Activated CD4-positive, alpha-beta T cell treated with anti-CD3 and anti-CD28 coated beads, Interleukin-2, Interleukin-4, amounts not matched to agents 100 ng/mL and 50 ng/mL, durations not matched to agents 16 hours and 8 hours (primary cell): ENCODE measurements at regions not wholly inside any gene's neighbourhood (a gene's known extent, or its start where the extent isn't known, plus 50 kb on each side); places are given as distances from the start of the nearest gene placed in this dataset.
"Not testable (repeated sequence)": the region's sequence is repeated elsewhere in the genome, so short reads cannot be mapped to it uniquely, and the experiment has no call there.

Source experiments
- DNase-seq: peaks from one replicate; pipeline ENCODE4 v3.0.0-alpha.2; 2020; ENCODE audit warnings: low spot score

DNA sequence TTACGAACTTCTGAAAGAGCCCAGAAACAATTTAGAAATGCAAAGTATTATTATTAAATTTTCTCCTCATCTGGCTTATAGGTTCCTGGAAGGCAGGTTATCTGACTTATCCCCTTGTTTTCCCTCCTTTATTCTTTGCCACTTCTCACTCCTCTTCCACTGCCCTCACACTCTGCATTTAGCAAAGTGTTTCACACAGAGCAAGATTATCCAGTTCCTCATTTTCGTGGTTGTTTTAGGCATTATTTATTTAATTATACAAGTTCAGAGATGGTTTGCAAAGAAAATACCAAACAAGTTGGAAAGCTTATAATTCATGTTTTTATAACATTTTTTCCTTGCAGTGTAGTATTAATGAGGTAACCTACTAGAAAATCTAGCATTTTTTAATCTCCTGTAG, 544.9 kb downstream of the NSUN3 start:
- DNase-seq: no peak

- DNase-seq: no peak
Measured at GRCh38 chr3:94609908-94610307, 547.0 kb downstream of the NSUN3 start.

DNA sequence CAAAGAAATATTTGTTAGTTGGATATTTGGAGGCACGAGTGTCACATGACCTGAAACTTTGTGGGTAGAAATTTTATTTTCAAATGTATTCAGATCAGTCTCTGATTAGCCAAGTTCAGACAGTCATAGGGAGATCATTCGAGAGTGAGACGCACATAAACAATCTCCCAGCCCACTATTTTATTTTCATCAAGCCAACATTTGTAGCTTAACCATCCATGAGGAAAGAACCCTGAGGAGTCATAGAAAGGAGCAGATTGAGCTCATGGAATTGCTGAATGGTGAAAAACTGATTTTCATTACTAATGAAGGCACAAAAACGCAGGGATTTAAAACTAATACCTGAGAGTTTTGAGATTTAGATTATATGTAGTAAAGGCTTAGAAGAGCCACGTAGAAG, 548.7 kb downstream of the NSUN3 start:
- DNase-seq: no peak

DNA sequence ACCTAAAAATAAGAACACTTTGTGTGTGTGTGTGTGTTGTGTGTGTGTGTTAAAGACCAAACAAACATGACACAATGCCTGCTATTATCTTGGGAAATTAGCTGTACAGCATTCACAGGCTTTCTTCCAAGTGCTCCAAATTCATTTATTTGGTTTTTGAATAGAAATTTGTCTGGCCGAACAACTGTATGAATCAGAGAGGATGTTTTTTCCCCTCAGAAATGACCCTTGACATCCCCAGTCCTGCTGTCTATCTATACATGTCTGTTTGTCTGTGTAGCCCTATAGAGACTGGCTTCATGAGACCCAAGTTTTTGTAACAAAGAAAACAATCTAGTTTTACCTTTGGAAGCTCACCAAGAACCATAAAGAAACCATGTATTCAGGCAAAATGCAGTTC, 549.8 kb downstream of the NSUN3 start:
- no peak for DNase-seq

GRCh38 chr3:94614192-94614591, 551.3 kb downstream of the NSUN3 start:
- DNase-seq: no peak

- no peak for DNase-seq
Measured at GRCh38 chr3:94615275-94616065, 552.6 kb downstream of the NSUN3 start.

GRCh38 chr3:94616833-94617232, 554.0 kb downstream of the NSUN3 start:
- DNase-seq: no peak

DNA sequence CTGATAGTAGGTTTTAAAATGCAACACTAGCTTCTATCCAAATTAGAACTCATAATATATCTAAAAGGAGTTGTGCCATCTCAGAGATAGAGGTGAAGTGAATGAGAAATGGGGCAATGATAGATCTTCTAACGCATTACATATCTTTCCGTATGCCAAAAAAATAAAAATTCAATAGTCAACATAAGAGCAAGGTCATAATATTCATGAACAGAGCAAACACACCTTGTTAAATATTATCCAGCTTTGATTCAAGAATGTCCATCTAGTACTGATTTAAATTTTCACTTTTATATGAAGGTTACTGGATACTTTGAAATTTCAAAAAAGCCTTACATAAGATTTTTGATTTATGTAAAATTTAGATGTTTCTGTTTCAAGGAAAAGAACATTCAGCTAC, 554.5 kb downstream of the NSUN3 start:
- no peak for DNase-seq

- no peak for DNase-seq
Measured at GRCh38 chr3:94619643-94620042, 556.8 kb downstream of the NSUN3 start.

DNA sequence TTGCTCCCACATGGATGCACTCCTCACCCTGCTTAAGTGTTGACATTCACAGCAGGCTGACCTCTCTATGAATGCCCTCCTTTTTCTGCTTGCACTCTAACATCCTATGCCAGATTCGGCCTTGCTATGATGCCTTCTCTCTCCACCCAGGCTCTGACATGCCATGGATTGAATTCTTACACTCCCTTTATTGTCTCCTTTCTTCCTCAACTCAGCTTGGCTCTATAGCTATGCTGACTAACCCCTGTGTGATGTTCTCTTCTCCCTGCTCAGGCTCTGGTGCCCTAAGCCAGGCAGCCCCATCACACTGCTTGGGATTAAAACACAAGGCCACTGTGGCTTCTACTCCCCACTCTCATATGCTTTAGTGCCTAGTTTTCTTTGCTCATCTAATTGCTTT, 563.7 kb downstream of the NSUN3 start:
- no peak for DNase-seq

- DNase-seq: no peak
Measured at GRCh38 chr3:94627689-94628088, 564.8 kb downstream of the NSUN3 start.

- DNase-seq: no peak
Measured at GRCh38 chr3:94643400-94643799, 580.5 kb downstream of the NSUN3 start.

GRCh38 chr3:94645790-94646189, 582.9 kb downstream of the NSUN3 start:
- no peak for DNase-seq

DNA sequence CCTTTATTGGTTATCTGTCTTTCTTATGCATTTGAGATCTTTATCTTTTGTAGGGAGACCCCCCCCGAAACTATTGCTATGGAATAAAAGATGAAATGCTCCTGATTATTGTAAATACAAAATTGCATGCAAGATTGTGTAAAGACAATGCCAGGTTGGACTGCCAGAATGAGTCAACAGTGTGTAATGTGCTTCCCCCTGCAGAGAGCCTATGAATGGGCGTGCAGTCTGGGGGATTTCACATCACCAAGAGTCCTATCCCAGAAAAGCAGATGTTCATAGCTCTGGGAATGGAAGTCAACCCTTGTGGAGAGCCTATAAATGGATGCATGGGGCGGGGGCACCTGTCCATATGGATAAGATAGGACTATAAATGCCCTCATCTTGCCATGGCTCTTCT, 584.3 kb downstream of the NSUN3 start:
- DNase-seq: no peak

GRCh38 chr3:94648270-94649180, 585.7 kb downstream of the NSUN3 start:
- DNase-seq: not testable (repeated sequence)

DNA sequence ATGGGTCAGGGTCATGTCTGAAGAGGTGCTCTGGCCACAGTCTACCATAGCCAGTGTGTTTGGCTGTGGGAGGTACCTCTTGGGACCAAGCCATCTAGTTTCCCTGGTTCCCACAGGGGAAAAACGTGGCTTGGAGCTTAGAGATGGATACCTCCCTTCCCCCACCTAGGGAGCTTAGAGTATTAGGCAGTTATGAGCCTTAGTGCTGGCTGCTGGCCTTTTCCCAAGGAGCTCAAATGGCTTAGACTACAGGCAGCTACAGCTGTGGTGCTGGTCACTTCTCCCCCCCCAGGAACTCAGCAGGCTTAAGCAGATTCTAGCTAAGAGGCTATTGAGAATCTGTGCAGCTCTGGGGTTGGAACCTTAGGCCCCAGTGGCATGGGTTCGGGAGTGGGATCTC, 591.2 kb downstream of the NSUN3 start:
- no peak for DNase-seq

GRCh38 chr3:94665922-94666321, 603.1 kb downstream of the NSUN3 start:
- DNase-seq: no peak

GRCh38 chr3:94671078-94671477, 608.2 kb downstream of the NSUN3 start:
- no peak for DNase-seq

- no peak for DNase-seq
Measured at GRCh38 chr3:94673876-94674275, 611.0 kb downstream of the NSUN3 start.

GRCh38 chr3:94686208-94686607, 623.3 kb downstream of the NSUN3 start:
- DNase-seq: no peak

GRCh38 chr3:94693997-94694640, 631.3 kb downstream of the NSUN3 start:
- no peak for DNase-seq

DNA sequence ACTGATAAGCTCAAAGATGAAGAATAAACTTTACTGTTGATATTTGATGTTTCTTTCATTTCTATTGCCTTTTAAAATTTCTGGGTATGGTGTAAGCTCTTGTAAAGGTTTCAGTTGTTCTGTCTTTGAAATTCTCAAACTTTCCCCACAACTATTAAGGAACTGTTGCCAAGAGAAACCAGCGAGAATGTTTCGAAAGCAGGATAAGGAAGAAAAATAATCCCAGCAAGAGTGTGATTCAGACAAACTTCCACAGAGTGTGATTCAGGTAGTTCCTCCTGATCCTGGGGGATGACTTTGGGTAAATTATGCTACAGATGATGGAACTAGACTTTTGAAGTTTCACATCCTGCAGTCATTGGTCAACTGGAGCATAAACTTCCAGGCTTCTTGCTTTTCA, 632.0 kb downstream of the NSUN3 start:
- DNase-seq: no peak

DNA sequence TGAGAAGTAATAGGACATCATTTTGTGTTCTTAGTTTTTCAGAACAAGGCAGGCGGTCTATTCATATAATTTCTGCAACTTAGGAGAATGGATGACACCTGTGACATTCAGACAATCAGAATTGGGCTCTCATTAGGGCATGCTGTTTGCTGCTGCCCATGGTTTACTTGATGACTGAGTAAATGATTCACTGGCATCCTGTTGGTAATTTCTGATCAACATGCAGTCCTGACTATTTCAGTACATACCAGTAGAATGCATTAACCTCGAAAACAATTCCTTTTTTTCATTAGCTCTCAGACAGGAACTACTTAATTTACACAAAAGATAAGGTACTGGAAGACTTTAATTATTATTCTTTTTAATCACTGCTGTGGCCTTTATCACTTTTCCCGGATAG, 641.6 kb downstream of the NSUN3 start:
- no peak for DNase-seq
